ENCODE measurements at regions not wholly inside any gene's neighbourhood (a gene's known extent, or its start where the extent isn't known, plus 50 kb on each side); places are given as distances from the start of the nearest gene placed in this dataset.

DNA sequence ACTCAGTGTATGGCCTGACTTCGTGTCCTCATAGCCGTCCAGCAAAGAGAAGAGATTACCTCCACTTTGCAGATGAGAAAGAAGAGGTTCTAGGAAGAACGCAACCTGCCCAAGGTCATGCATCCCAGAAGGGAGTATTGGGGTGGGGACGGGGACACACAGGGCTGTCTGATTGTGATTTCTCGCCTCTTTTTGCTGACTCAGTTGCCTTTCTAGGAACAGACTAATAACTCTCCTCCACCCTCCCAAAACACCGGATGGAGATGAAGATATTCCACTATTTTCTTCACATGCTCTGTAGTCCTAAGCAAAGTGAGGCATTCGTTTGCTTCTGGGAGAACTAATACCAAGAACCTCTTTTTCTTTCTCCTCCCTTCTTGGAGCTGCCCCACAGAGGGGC is 529.3 kb downstream of the MIAT start:
- H3K27me3 Mint-ChIP-seq (ENCODE audit: low read depth) = no peaks in the 10 kb centered on the region
- POLR2A ChIA-PET = no interaction called here
- CTCF ChIA-PET = no interaction called here
- ATAC-seq (no peak), DNase-seq (no peak)
- no peak overlapping the region for H3K4me3 Mint-ChIP-seq
- no peaks in the 10 kb centered on the region for H3K4me1 Mint-ChIP-seq (ENCODE audit: low read depth)
- no peaks in the 10 kb centered on the region for H3K9me3 Mint-ChIP-seq (ENCODE audit: insufficient read depth)
- no peaks in the 10 kb centered on the region for H3K36me3 Mint-ChIP-seq (ENCODE audit: low read depth)
- no peak overlapping the region for H3K27ac Mint-ChIP-seq

DNA sequence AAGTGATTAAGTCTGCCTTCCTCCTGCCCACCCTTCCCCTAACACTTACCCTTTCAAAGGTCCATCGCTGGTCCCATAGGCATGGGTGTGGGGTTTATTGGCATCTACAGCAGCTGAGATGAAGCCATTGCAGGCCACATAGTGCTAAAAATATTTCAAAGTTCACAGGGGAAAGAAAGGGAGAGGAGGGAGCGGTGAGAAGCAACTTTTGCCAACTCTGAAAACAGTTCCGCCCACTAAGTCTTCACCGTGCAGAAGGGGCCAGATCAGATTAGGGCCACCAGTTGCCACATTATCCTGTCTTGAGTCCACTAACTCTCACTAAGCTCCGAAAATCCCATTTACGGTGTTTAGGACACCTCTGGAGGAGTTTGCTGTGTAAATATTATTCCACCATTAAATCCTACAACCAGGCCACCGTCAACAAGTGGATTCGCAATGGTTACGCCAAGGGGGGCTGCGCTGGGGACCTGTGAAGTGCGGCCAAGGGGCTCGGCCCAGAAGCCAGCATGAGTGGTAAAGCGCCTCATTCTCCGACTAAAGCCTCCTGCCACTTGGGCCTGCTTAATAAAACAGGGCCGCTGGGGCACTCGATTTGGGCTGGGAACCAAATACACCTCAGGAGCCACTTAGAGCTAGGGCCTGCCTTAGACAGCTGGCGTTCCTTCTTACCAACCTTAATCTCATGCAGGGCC is 534.9 kb downstream of the MIAT start:
- ChIA-PET CTCF (no interaction called here), POLR2A (no interaction called here)
- DNase-seq = no peak
- Mint-ChIP-seq H3K36me3 (ENCODE audit: low read depth) (no peaks in the 10 kb centered on the region), H3K4me1 (ENCODE audit: low read depth) (no peaks in the 10 kb centered on the region), H3K27me3 (ENCODE audit: low read depth) (no peaks in the 10 kb centered on the region), H3K9me3 (ENCODE audit: insufficient read depth) (no peaks in the 10 kb centered on the region), H3K4me3 (no peak overlapping the region), H3K27ac (no peak overlapping the region)
- ATAC-seq = no peak

- no peak for ATAC-seq
- ChIA-PET POLR2A (no interaction called here), CTCF (no interaction called here)
- Mint-ChIP-seq H3K27ac (no peak overlapping the region), H3K4me1 (ENCODE audit: low read depth) (no peaks in the 10 kb centered on the region), H3K4me3 (no peak overlapping the region), H3K36me3 (ENCODE audit: low read depth) (no peaks in the 10 kb centered on the region), H3K9me3 (ENCODE audit: insufficient read depth) (no peaks in the 10 kb centered on the region), H3K27me3 (ENCODE audit: low read depth) (no peaks in the 10 kb centered on the region)
- DNase-seq = no peak
These were observed 535.8 kb downstream of the MIAT start for GRCh38 chr22:27193215-27193614.

GRCh38 chr22:27193636-27194035 is 536.2 kb downstream of the MIAT start:
- Mint-ChIP-seq H3K27me3 (ENCODE audit: low read depth) (no peaks in the 10 kb centered on the region), H3K36me3 (ENCODE audit: low read depth) (no peaks in the 10 kb centered on the region), H3K9me3 (ENCODE audit: insufficient read depth) (no peaks in the 10 kb centered on the region), H3K4me1 (ENCODE audit: low read depth) (no peaks in the 10 kb centered on the region), H3K4me3 (no peak overlapping the region), H3K27ac (no peak overlapping the region)
- ATAC-seq = no peak
- ChIA-PET POLR2A (no interaction called here), CTCF (no interaction called here)
- DNase-seq = no peak

DNA sequence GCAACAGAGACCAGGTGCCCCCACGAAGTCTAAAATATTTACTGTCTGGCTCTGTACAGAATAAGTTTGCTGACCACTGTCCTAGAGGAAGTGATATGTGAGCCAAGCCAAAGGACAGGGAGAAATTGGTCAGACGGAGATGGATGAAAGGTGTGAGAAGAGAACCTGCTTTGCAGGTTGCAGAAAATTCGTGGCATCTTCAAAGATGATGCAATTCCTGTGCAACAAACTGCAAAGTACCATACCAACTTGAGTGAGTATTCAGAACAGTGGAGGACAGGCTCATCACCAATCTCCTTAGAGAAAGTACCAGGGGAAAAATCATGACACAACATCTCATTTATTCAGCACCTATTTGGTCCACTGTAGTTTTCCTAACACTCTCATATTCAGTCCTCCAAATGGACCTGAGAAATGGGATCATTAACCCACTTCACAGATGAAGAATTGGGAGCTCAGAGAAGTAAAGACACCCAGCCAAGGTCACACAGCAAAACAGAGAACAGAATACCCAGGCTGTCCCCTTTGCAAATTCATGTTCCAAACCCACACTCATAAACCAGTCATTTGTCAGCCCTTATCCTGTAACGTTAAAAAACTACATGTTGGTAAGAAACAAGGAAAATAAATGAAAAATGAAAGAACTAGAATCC is 536.8 kb downstream of the MIAT start:
- no peak overlapping the region for H3K4me3 Mint-ChIP-seq
- CTCF ChIA-PET = no interaction called here
- no peak for ATAC-seq
- no peaks in the 10 kb centered on the region for H3K36me3 Mint-ChIP-seq (ENCODE audit: low read depth)
- POLR2A ChIA-PET = no interaction called here
- no peak for DNase-seq
- H3K4me1 Mint-ChIP-seq (ENCODE audit: low read depth) = no peaks in the 10 kb centered on the region
- no peaks in the 10 kb centered on the region for H3K27me3 Mint-ChIP-seq (ENCODE audit: low read depth)
- no peaks in the 10 kb centered on the region for H3K9me3 Mint-ChIP-seq (ENCODE audit: insufficient read depth)
- H3K27ac Mint-ChIP-seq = no peak overlapping the region

- CTCF ChIA-PET = no interaction called here
- ATAC-seq = no peak
- Mint-ChIP-seq H3K27ac (no peak overlapping the region), H3K4me3 (no peak overlapping the region), H3K9me3 (ENCODE audit: insufficient read depth) (no peaks in the 10 kb centered on the region), H3K36me3 (ENCODE audit: low read depth) (no peaks in the 10 kb centered on the region), H3K27me3 (ENCODE audit: low read depth) (no peaks in the 10 kb centered on the region), H3K4me1 (ENCODE audit: low read depth) (no peaks in the 10 kb centered on the region)
- no peak for DNase-seq
- POLR2A ChIA-PET = no interaction called here
These were observed 537.7 kb downstream of the MIAT start for GRCh38 chr22:27195094-27195493.

DNA sequence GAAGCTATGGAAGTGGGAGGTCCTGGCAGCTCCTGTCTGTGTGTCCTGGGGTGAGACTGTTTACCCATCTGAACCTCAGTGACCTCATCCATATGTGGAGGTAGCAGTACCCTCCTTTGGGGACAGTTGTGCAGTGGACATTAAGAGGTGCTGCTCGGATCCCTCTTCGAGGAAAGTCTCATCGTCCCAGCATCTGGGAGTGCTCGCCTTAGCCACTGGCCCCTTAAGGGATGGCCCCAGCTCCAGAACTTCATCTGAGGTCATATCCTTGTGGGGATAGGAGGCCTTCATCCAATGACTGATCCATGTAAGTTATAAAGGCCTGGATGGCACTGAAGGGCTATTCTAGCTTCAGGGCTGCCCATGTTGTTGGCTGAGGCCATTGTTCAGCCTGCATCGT is 538.1 kb downstream of the MIAT start:
- CTCF ChIA-PET = no interaction called here
- Mint-ChIP-seq H3K4me1 (ENCODE audit: low read depth) (no peaks in the 10 kb centered on the region), H3K9me3 (ENCODE audit: insufficient read depth) (no peaks in the 10 kb centered on the region)

DNA sequence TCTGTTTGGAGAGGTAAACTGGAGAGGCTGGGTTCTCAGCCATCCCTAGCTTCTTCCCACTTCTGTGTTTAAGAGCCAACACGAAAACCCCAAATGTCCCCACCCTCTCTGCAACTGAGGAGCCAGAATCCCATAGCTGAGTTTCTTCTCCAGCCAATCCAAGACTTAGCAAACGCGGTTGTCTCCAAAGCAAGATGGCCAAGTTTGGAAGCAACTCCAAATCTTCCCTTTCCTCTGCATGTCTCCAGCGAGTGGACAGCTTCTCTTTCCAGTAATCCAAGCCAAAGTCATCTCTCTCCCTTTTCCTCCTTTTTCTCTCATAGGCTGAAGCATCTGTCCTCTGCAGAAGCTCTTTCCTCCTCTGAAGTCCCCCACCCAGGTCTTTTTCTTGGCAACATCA is 539.2 kb downstream of the MIAT start:
- no peak for ATAC-seq
- CTCF ChIA-PET = no interaction called here
- no peak overlapping the region for H3K4me3 Mint-ChIP-seq
- no peak overlapping the region for H3K27ac Mint-ChIP-seq
- H3K9me3 Mint-ChIP-seq (ENCODE audit: insufficient read depth) = no peaks in the 10 kb centered on the region
- POLR2A ChIA-PET = interaction anchor here (0.6 kb wide), 1 partner anchor 59 kb away, joined by 5 read pairs; no protein-coding TSS in a partner anchor
- DNase-seq = no peak
- no peaks in the 10 kb centered on the region for H3K4me1 Mint-ChIP-seq (ENCODE audit: low read depth)
- H3K27me3 Mint-ChIP-seq (ENCODE audit: low read depth) = no peaks in the 10 kb centered on the region
- H3K36me3 Mint-ChIP-seq (ENCODE audit: low read depth) = no peaks in the 10 kb centered on the region

More for the DNA sequence above, 538.1 kb downstream of the MIAT start:
- Mint-ChIP-seq H3K36me3 (ENCODE audit: low read depth) (no peaks in the 10 kb centered on the region), H3K27me3 (ENCODE audit: low read depth) (no peaks in the 10 kb centered on the region), H3K4me3 (no peak overlapping the region), H3K27ac (no peak overlapping the region)
- DNase-seq (no peak), ATAC-seq (no peak)
- POLR2A ChIA-PET = no interaction called here

DNA sequence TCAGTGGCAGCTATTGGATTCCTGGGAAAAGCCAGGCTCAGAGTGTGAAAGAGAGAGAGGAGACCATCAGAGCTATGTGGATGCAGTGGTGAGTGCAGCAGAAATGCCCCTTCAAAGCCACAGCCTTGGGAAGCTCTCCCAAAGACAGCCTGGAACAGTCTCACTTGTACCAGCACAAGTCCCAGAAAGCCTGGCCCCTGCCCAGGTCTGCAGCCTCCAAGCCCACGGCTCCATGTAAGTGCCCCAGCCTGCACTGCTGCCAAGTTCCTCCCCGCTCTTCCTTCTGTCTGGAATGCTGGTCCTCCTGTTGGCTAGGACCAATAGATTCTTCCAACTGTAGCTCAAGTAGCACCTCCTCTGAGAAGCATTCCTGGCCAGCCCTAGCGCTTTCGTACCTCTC is 539.7 kb downstream of the MIAT start:
- Mint-ChIP-seq H3K9me3 (ENCODE audit: insufficient read depth) (no peaks in the 10 kb centered on the region), H3K27ac (no peak overlapping the region), H3K36me3 (ENCODE audit: low read depth) (no peaks in the 10 kb centered on the region), H3K27me3 (ENCODE audit: low read depth) (no peaks in the 10 kb centered on the region), H3K4me1 (ENCODE audit: low read depth) (no peaks in the 10 kb centered on the region), H3K4me3 (no peak overlapping the region)
- DNase-seq = no peak
- POLR2A ChIA-PET = no interaction called here
- ATAC-seq = no peak
- CTCF ChIA-PET = no interaction called here

DNA sequence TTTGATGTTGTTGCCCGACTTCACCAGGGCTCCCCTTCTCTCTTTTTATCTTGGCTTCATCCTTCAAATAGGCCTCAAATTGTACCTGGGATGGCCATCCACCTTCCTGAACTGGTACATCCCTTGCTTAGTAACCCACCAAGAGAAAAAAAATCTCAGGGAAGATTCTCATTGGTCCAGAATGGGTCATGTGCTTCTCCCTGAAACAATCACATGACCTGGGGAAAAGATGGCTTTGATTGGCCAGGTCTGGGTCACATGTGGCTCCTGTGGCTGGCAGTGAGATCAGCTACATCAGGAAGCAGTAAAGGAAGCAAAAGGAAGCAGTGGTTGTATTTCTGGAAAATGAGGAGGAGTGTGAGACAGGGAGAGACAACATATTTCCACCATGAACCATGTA is 540.2 kb downstream of the MIAT start:
- ATAC-seq (no peak), DNase-seq (no peak)
- no peak overlapping the region for H3K27ac Mint-ChIP-seq
- ChIA-PET CTCF (no interaction called here), POLR2A (no interaction called here)
- no peaks in the 10 kb centered on the region for H3K27me3 Mint-ChIP-seq (ENCODE audit: low read depth)
- no peaks in the 10 kb centered on the region for H3K4me1 Mint-ChIP-seq (ENCODE audit: low read depth)
- no peak overlapping the region for H3K4me3 Mint-ChIP-seq
- no peaks in the 10 kb centered on the region for H3K36me3 Mint-ChIP-seq (ENCODE audit: low read depth)
- H3K9me3 Mint-ChIP-seq (ENCODE audit: insufficient read depth) = no peaks in the 10 kb centered on the region

GRCh38 chr22:27198518-27199035 is 541.2 kb downstream of the MIAT start:
- POLR2A ChIA-PET = no interaction called here
- no peak overlapping the region for H3K4me3 Mint-ChIP-seq
- H3K27ac Mint-ChIP-seq = no peak overlapping the region
- no peaks in the 10 kb centered on the region for H3K4me1 Mint-ChIP-seq (ENCODE audit: low read depth)
- H3K36me3 Mint-ChIP-seq (ENCODE audit: low read depth) = no peaks in the 10 kb centered on the region
- H3K9me3 Mint-ChIP-seq (ENCODE audit: insufficient read depth) = no peaks in the 10 kb centered on the region
- no peaks in the 10 kb centered on the region for H3K27me3 Mint-ChIP-seq (ENCODE audit: low read depth)
- CTCF ChIA-PET = no interaction called here
- DNase-seq (no peak), ATAC-seq (no peak)

GRCh38 chr22:27199354-27199753 is 542.0 kb downstream of the MIAT start:
- Mint-ChIP-seq H3K4me3 (no peak overlapping the region), H3K27ac (no peak overlapping the region), H3K27me3 (ENCODE audit: low read depth) (no peaks in the 10 kb centered on the region), H3K4me1 (ENCODE audit: low read depth) (no peaks in the 10 kb centered on the region), H3K9me3 (ENCODE audit: insufficient read depth) (no peaks in the 10 kb centered on the region), H3K36me3 (ENCODE audit: low read depth) (no peaks in the 10 kb centered on the region)
- ATAC-seq (no peak), DNase-seq (no peak)
- POLR2A ChIA-PET = no interaction called here
- CTCF ChIA-PET = no interaction called here

DNA sequence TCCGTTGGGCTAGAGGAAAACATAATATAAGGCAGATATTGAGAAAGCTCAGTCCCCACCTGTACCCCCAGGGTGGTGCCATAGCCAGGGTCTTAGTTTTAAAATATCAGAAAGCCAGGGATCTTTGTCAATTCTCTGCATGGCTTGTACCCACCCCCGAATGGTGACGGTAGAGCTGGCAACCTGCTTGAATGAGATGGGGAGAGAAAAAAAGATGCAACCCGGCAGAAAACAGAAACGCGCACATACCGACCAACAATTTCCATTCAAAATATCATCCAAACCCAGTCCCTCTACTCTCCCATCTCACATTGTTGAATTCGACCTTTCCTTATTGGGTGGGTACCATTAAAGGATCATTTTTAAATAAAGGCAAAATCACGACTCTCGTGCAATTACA is 543.9 kb downstream of the MIAT start:
- ChIA-PET POLR2A (no interaction called here), CTCF (no interaction called here)
- H3K27me3 Mint-ChIP-seq (ENCODE audit: low read depth) = no peaks in the 10 kb centered on the region
- DNase-seq (no peak), ATAC-seq (no peak)
- no peak overlapping the region for H3K27ac Mint-ChIP-seq
- H3K36me3 Mint-ChIP-seq (ENCODE audit: low read depth) = no peaks in the 10 kb centered on the region
- no peaks in the 10 kb centered on the region for H3K9me3 Mint-ChIP-seq (ENCODE audit: insufficient read depth)
- H3K4me3 Mint-ChIP-seq = no peak overlapping the region
- no peaks in the 10 kb centered on the region for H3K4me1 Mint-ChIP-seq (ENCODE audit: low read depth)
